Erythroblast (primary cell): ENCODE measurements at regions not wholly inside any gene's neighbourhood (a gene's known extent, or its start where the extent isn't known, plus 50 kb on each side); places are given as distances from the start of the nearest gene placed in this dataset.

Experiments used
- GATA1 ChIP-seq: IDR thresholded peaks from 2 replicates; pipeline ENCODE4 v1.6.1; 2011; ENCODE audit warnings: low read depth, mild to moderate bottlenecking, control low read depth, low read length, moderate library complexity
- POLR2A ChIP-seq: IDR thresholded peaks from 2 replicates; pipeline ENCODE4 v1.6.1; 2011; ENCODE audit warnings: mild to moderate bottlenecking, low read length

DNA sequence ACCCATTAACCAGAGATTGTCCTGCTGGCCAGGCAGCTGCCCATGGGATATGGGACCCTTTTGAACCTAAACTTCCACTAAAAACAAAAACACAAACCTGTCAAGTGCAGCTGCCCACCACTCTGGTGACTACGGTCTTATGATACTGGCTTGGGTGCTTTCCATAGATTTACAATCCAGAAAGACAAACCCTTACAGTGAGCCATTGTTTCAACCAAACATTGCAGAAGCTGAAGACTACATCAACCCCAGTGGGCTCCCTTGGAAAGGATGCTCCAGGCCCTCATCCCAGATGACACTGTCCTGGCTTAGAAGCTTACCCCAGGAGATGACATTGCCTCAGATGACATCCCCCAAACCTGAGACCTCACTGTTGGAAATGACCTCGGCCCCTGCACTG, 56.9 kb upstream of the WNT11 start:
- TF ChIP-seq POLR2A, result no peak
- no peak for TF ChIP-seq GATA1
